ENCODE measurements at regions not wholly inside any gene's neighbourhood (a gene's known extent, or its start where the extent isn't known, plus 50 kb on each side); places are given as distances from the start of the nearest gene placed in this dataset.

- Histone ChIP-seq H3K36me3 (no peaks in the 10 kb centered on the region), H3K27ac (no peak overlapping the region), H3K9me3 (no peaks in the 10 kb centered on the region), H3K4me1 (no peaks in the 10 kb centered on the region), H3K27me3 (no peaks in the 10 kb centered on the region), H3K4me3 (no peak overlapping the region)
- in situ Hi-C loops (cut with MboI; ENCODE audit: low pct_ligation_motif_present in 1 of 4, low pct_unique_long_range_greater_than_20kb in 1 of 4, low sequenced_read_pairs in 3 of 4) (no loop called here), intact Hi-C loops (cut with DNase I; ENCODE audit: low total_unique reads) (no loop called here)
- 86% methylated on average over 6 of the region's 6 CpGs; no CpG with 5 or more reads in 1 of the 2 donors for WGBS, 2 donors (ENCODE audit: low coverage in 1 of 2)
- no peak for DNase-seq
- TF ChIP-seq POLR2AphosphoS5 (IDR thresholded peaks at IDR 0.05): no peak
- TF ChIP-seq EP300 (IDR thresholded peaks at IDR 0.05; ENCODE audit: low read depth): no peak
- no peak for TF ChIP-seq POLR2A (IDR thresholded peaks at IDR 0.05)
- TF ChIP-seq, protein P1, sequence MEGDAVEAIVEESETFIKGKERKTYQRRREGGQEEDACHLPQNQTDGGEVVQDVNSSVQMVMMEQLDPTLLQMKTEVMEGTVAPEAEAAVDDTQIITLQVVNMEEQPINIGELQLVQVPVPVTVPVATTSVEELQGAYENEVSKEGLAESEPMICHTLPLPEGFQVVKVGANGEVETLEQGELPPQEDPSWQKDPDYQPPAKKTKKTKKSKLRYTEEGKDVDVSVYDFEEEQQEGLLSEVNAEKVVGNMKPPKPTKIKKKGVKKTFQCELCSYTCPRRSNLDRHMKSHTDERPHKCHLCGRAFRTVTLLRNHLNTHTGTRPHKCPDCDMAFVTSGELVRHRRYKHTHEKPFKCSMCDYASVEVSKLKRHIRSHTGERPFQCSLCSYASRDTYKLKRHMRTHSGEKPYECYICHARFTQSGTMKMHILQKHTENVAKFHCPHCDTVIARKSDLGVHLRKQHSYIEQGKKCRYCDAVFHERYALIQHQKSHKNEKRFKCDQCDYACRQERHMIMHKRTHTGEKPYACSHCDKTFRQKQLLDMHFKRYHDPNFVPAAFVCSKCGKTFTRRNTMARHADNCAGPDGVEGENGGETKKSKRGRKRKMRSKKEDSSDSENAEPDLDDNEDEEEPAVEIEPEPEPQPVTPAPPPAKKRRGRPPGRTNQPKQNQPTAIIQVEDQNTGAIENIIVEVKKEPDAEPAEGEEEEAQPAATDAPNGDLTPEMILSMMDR (IDR thresholded peaks at IDR 0.05): no peak
Measured at GRCh38 chr4:71133491-71133890, 140.0 kb downstream of the DCK start.

DNA sequence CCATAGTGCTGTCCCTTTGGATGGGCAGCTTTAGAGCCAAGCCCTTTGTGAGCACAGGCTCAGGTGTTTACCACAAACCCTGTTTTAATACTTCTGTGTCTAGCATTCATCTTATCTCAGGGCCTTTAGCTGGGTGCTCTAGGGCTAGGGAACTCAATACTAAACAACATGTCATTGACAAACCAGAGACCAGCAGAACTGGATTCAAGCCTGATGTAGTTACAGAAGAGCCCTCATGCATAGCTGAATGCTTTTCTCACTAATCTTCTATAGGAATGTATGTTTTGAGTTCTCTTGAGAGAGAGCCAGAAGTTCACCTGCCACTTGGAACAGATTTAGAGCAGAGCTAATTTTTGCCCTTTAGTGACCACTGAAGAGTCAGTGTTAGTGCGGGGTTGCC lies 142.6 kb downstream of the DCK start:
- H3K9me3 ChIP-seq: no peaks in the 10 kb centered on the region
- no peak for TF ChIP-seq POLR2AphosphoS5 (IDR thresholded peaks at IDR 0.05)
- TF ChIP-seq, protein P1 (IDR thresholded peaks at IDR 0.05): no peak
- no peak for TF ChIP-seq POLR2A (IDR thresholded peaks at IDR 0.05)
- no peak for TF ChIP-seq EP300 (IDR thresholded peaks at IDR 0.05; ENCODE audit: low read depth)
- H3K36me3 ChIP-seq: no peaks in the 10 kb centered on the region
- H3K27me3 ChIP-seq: no peaks in the 10 kb centered on the region
- H3K4me1 ChIP-seq: no peaks in the 10 kb centered on the region
- intact Hi-C loops (cut with DNase I; ENCODE audit: low total_unique reads): no loop called here
- 96% methylated on average over 1 of the region's 1 CpG; no CpG with 5 or more reads in 1 of the 2 donors for WGBS, 2 donors (ENCODE audit: low coverage in 1 of 2)
- H3K27ac ChIP-seq: no peak overlapping the region
- DNase-seq: no peak
- in situ Hi-C loops (cut with MboI; ENCODE audit: low pct_ligation_motif_present in 1 of 4, low pct_unique_long_range_greater_than_20kb in 1 of 4, low sequenced_read_pairs in 3 of 4): no loop called here
- no peak overlapping the region for H3K4me3 ChIP-seq

DNA sequence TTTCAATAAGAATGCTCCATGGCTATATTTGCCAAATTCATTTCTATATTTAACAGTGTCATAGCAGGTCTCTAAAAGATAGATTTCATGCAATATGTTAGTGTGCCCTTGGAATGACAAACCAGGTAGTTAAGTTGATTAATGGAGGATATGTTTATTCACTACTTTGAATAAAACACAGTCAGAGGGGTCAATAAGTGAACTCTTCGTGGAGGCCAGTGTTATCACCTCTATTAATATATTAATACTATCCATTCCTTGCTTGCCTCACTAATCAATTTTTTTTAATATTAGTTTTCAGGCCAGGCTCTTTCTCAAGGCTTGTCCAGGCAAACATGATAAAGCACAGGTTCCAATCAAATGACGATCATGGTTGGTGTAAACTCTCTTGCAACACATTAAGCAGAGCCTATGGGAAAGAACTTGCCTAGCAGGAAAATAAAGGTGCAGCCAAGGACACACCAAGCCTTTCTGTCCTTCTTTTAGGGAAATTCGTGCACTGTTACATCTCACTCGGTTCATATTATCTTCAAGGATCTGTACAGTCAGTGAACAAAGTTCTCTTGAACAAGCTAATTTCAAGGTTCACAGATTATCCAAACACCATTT lies 144.7 kb downstream of the DCK start:
- no peaks in the 10 kb centered on the region for H3K27me3 ChIP-seq
- WGBS, 2 donors (ENCODE audit: low coverage in 1 of 2): 74 to 80% methylated on average over 4 of the region's 4 CpGs
- H3K4me3 ChIP-seq: no peak overlapping the region
- no peaks in the 10 kb centered on the region for H3K36me3 ChIP-seq
- in situ Hi-C loops (cut with MboI; ENCODE audit: low pct_ligation_motif_present in 1 of 4, low pct_unique_long_range_greater_than_20kb in 1 of 4, low sequenced_read_pairs in 3 of 4) (no loop called here), intact Hi-C loops (cut with DNase I; ENCODE audit: low total_unique reads) (no loop called here)
- no peaks in the 10 kb centered on the region for H3K4me1 ChIP-seq
- H3K27ac ChIP-seq: no peak overlapping the region
- H3K9me3 ChIP-seq: no peaks in the 10 kb centered on the region
- DNase-seq: no peak
- TF ChIP-seq POLR2A (IDR thresholded peaks at IDR 0.05): no peak
- no peak for TF ChIP-seq POLR2AphosphoS5 (IDR thresholded peaks at IDR 0.05)
- TF ChIP-seq, protein P1 (IDR thresholded peaks at IDR 0.05): no peak
- no peak for TF ChIP-seq EP300 (IDR thresholded peaks at IDR 0.05; ENCODE audit: low read depth)

DNA sequence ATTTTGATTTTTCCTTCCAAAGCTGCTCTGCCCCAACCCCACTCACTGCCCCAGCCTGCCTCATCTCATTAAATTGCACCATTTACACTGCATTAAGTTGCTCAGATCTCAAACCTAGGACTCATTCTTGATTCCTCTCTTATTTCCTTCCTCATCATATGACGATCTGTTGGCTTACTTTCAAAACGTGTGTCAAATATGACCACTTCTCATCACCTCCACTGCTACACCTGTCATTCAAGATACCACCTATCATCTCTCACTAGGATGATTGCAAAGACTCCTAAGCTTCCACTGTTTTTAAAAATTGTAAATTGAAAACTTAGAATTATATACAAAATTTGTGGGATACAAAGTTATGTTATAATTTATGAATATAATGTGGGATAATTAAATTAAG lies 147.1 kb downstream of the DCK start:
- WGBS, 2 donors (ENCODE audit: low coverage in 1 of 2): 62 to 72% methylated on average over 2 of the region's 2 CpGs
- Histone ChIP-seq H3K9me3 (no peaks in the 10 kb centered on the region), H3K36me3 (no peaks in the 10 kb centered on the region), H3K27ac (no peak overlapping the region), H3K4me1 (no peaks in the 10 kb centered on the region), H3K27me3 (no peaks in the 10 kb centered on the region), H3K4me3 (no peak overlapping the region)
- intact Hi-C loops (cut with DNase I; ENCODE audit: low total_unique reads) (no loop called here), in situ Hi-C loops (cut with MboI; ENCODE audit: low pct_ligation_motif_present in 1 of 4, low pct_unique_long_range_greater_than_20kb in 1 of 4, low sequenced_read_pairs in 3 of 4) (no loop called here)
- DNase-seq: no peak
- TF ChIP-seq POLR2A (IDR thresholded peaks at IDR 0.05) (no peak), POLR2AphosphoS5 (IDR thresholded peaks at IDR 0.05) (no peak)

DNA sequence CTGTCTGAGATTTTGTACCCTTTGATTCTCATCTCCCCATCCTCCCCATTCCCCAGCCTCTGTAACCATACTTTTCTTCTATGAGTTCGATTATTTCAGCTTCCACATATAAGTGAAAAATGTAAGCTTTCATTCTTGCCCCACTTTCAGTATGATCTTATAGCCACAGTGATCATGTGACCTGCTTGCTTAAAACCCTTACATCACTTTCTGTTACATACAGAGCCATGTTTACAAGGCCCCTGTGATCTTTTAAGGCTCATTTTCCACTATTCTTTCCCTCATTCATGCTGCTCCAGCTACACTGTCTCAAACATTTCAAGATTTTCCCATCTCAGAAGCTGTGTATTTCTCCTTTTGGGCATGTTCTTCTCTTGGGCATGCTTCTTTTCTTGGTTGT lies 147.7 kb downstream of the DCK start:
- no peak for DNase-seq
- no peak overlapping the region for H3K4me3 ChIP-seq
- no peaks in the 10 kb centered on the region for H3K4me1 ChIP-seq
- WGBS, 2 donors (ENCODE audit: low coverage in 1 of 2): 56 to 88% methylated on average over 1 of the region's 1 CpG
- H3K27me3 ChIP-seq: no peaks in the 10 kb centered on the region
- no peak for TF ChIP-seq EP300 (IDR thresholded peaks at IDR 0.05; ENCODE audit: low read depth)
- no peak for TF ChIP-seq POLR2AphosphoS5 (IDR thresholded peaks at IDR 0.05)
- TF ChIP-seq, protein P1 (IDR thresholded peaks at IDR 0.05): no peak
- TF ChIP-seq POLR2A (IDR thresholded peaks at IDR 0.05): no peak
- no peak overlapping the region for H3K27ac ChIP-seq
- H3K36me3 ChIP-seq: no peaks in the 10 kb centered on the region
- intact Hi-C loops (cut with DNase I; ENCODE audit: low total_unique reads): no loop called here
- in situ Hi-C loops (cut with MboI; ENCODE audit: low pct_ligation_motif_present in 1 of 4, low pct_unique_long_range_greater_than_20kb in 1 of 4, low sequenced_read_pairs in 3 of 4): no loop called here
- H3K9me3 ChIP-seq: no peaks in the 10 kb centered on the region
